Activated CD8-positive, alpha-beta T cell treated with anti-CD3 and anti-CD28 coated beads, Interleukin-2, amount 10 ng/mL, durations not matched to agents 7 days and 5 days (primary cell): ENCODE measurements at regions not wholly inside any gene's neighbourhood (a gene's known extent, or its start where the extent isn't known, plus 50 kb on each side); places are given as distances from the start of the nearest gene placed in this dataset.

ENCODE experiments used
- ATAC-seq: fragments of 150-1000 bp; cut with Tn5 transposase; one replicate; pipeline ENCODE4 v1.10.0; 2021; ENCODE audit warnings: moderate library complexity
- CTCF ChIA-PET: fragments of 350-600 bp; sonication (Branson Sonifier 250); formaldehyde crosslinking; loops from one replicate; lab custom pipeline; 2021; ENCODE audit warnings: antibody characterized with exemption; lab: Charles Lee
- POLR2A ChIA-PET: fragments of 350-600 bp; sonication (Branson Sonifier 250); formaldehyde crosslinking; loops from one replicate; lab custom pipeline; 2021; ENCODE audit warnings: antibody characterized with exemption; lab: Charles Lee
- DNase-seq: peaks from one replicate; pipeline ENCODE4 v3.0.0-alpha.2; 2020
- H3K27ac Mint-ChIP-seq: one replicate; pipeline ENCODE4 v1.8.0; 2021; ENCODE audit warnings: mild to moderate bottlenecking, mixed read lengths
- H3K27me3 Mint-ChIP-seq: one replicate; pipeline ENCODE4 v1.8.0; 2021; ENCODE audit warnings: low read depth, mixed read lengths
- H3K36me3 Mint-ChIP-seq: one replicate; pipeline ENCODE4 v1.8.0; 2021; ENCODE audit warnings: low read depth, mixed read lengths
- H3K4me1 Mint-ChIP-seq: one replicate; pipeline ENCODE4 v1.8.0; 2021; ENCODE audit warnings: low read depth, mixed read lengths
- H3K4me3 Mint-ChIP-seq: one replicate; pipeline ENCODE4 v1.8.0; 2021; ENCODE audit warnings: mild to moderate bottlenecking, mixed read lengths
- H3K9me3 Mint-ChIP-seq: one replicate; pipeline ENCODE4 v1.8.0; 2022; ENCODE audit warnings: mixed read lengths; ENCODE audit not compliant: insufficient read depth

GRCh38 chr5:27727254-27727653 is 688.9 kb upstream of the CDH9 start:
- peaks cover 14% of the 10 kb centered on the region for H3K9me3 Mint-ChIP-seq

GRCh38 chr5:27722337-27722736 is 684.0 kb upstream of the CDH9 start:
- ATAC-seq (no peak), DNase-seq (no peak)
- Mint-ChIP-seq H3K36me3 (no peaks in the 10 kb centered on the region), H3K27me3 (no peaks in the 10 kb centered on the region), H3K9me3 (peaks cover 20% of the 10 kb centered on the region), H3K27ac (no peak overlapping the region), H3K4me1 (no peaks in the 10 kb centered on the region), H3K4me3 (no peak overlapping the region)
- ChIA-PET CTCF (no interaction called here), POLR2A (no interaction called here)

More at GRCh38 chr5:27727254-27727653, 688.9 kb upstream of the CDH9 start:
- Mint-ChIP-seq H3K27me3 (no peaks in the 10 kb centered on the region), H3K36me3 (no peaks in the 10 kb centered on the region), H3K4me3 (no peak overlapping the region), H3K27ac (no peak overlapping the region), H3K4me1 (no peaks in the 10 kb centered on the region)
- CTCF ChIA-PET: no interaction called here
- no peak for DNase-seq
- POLR2A ChIA-PET: no interaction called here
- no peak for ATAC-seq

- peaks cover 18% of the 10 kb centered on the region for H3K9me3 Mint-ChIP-seq
- POLR2A ChIA-PET: no interaction called here
- DNase-seq (no peak), ATAC-seq (no peak)
- no peak overlapping the region for H3K4me3 Mint-ChIP-seq
- CTCF ChIA-PET: no interaction called here
- H3K36me3 Mint-ChIP-seq: no peaks in the 10 kb centered on the region
- H3K27ac Mint-ChIP-seq: no peak overlapping the region
- no peaks in the 10 kb centered on the region for H3K27me3 Mint-ChIP-seq
- no peaks in the 10 kb centered on the region for H3K4me1 Mint-ChIP-seq
Observed at GRCh38 chr5:27708534-27708933, 670.1 kb upstream of the CDH9 start.

GRCh38 chr5:27706832-27707231 is 668.4 kb upstream of the CDH9 start:
- Mint-ChIP-seq H3K9me3 (peaks cover 26% of the 10 kb centered on the region), H3K4me3 (no peak overlapping the region), H3K27ac (no peak overlapping the region), H3K36me3 (no peaks in the 10 kb centered on the region), H3K27me3 (no peaks in the 10 kb centered on the region), H3K4me1 (no peaks in the 10 kb centered on the region)
- CTCF ChIA-PET: no interaction called here
- ATAC-seq: no peak
- POLR2A ChIA-PET: no interaction called here
- no peak for DNase-seq

GRCh38 chr5:27705661-27706060 is 667.3 kb upstream of the CDH9 start:
- no peaks in the 10 kb centered on the region for H3K4me1 Mint-ChIP-seq
- peaks cover 33% of the 10 kb centered on the region for H3K9me3 Mint-ChIP-seq
- POLR2A ChIA-PET: no interaction called here
- no peak overlapping the region for H3K4me3 Mint-ChIP-seq
- H3K27me3 Mint-ChIP-seq: no peaks in the 10 kb centered on the region
- ATAC-seq: no peak
- CTCF ChIA-PET: no interaction called here
- no peak for DNase-seq
- H3K36me3 Mint-ChIP-seq: no peaks in the 10 kb centered on the region
- H3K27ac Mint-ChIP-seq: no peak overlapping the region

- Mint-ChIP-seq H3K4me3 (no peak overlapping the region), H3K36me3 (no peaks in the 10 kb centered on the region), H3K9me3 (peaks cover 46% of the 10 kb centered on the region), H3K27me3 (no peaks in the 10 kb centered on the region), H3K4me1 (no peaks in the 10 kb centered on the region), H3K27ac (no peak overlapping the region)
- CTCF ChIA-PET: no interaction called here
- POLR2A ChIA-PET: no interaction called here
- DNase-seq: no peak
- no peak for ATAC-seq
Observed at GRCh38 chr5:27701931-27702903, 663.8 kb upstream of the CDH9 start.

- ATAC-seq: no peak
- Mint-ChIP-seq H3K27ac (no peak overlapping the region), H3K27me3 (no peaks in the 10 kb centered on the region), H3K36me3 (no peaks in the 10 kb centered on the region), H3K4me1 (no peaks in the 10 kb centered on the region), H3K4me3 (no peak overlapping the region), H3K9me3 (peaks cover 46% of the 10 kb centered on the region)
- no peak for DNase-seq
- POLR2A ChIA-PET: no interaction called here
- CTCF ChIA-PET: no interaction called here
Observed at GRCh38 chr5:27700526-27700925, 662.1 kb upstream of the CDH9 start.

- no peak for DNase-seq
- Mint-ChIP-seq H3K4me3 (no peak overlapping the region), H3K36me3 (no peaks in the 10 kb centered on the region), H3K27me3 (no peaks in the 10 kb centered on the region), H3K27ac (no peak overlapping the region), H3K4me1 (no peaks in the 10 kb centered on the region), H3K9me3 (peaks cover 7% of the 10 kb centered on the region)
- ChIA-PET CTCF (no interaction called here), POLR2A (no interaction called here)
- no peak for ATAC-seq
Observed at GRCh38 chr5:27682600-27682999, 644.2 kb upstream of the CDH9 start.

GRCh38 chr5:27652505-27652904 is 614.1 kb upstream of the CDH9 start:
- H3K27ac Mint-ChIP-seq: no peak overlapping the region
- H3K36me3 Mint-ChIP-seq: no peaks in the 10 kb centered on the region
- no peaks in the 10 kb centered on the region for H3K4me1 Mint-ChIP-seq
- no peaks in the 10 kb centered on the region for H3K27me3 Mint-ChIP-seq
- POLR2A ChIA-PET: no interaction called here
- ATAC-seq (no peak), DNase-seq (no peak)
- CTCF ChIA-PET: no interaction called here
- peaks cover 28% of the 10 kb centered on the region for H3K9me3 Mint-ChIP-seq
- H3K4me3 Mint-ChIP-seq: no peak overlapping the region

GRCh38 chr5:27639005-27639612 is 600.7 kb upstream of the CDH9 start:
- H3K36me3 Mint-ChIP-seq: no peaks in the 10 kb centered on the region
- no peaks in the 10 kb centered on the region for H3K27me3 Mint-ChIP-seq

GRCh38 chr5:27619982-27620381 is 581.6 kb upstream of the CDH9 start:
- Mint-ChIP-seq H3K4me3 (no peak overlapping the region), H3K9me3 (peaks cover 13% of the 10 kb centered on the region), H3K4me1 (no peaks in the 10 kb centered on the region), H3K36me3 (no peaks in the 10 kb centered on the region), H3K27ac (no peak overlapping the region), H3K27me3 (no peaks in the 10 kb centered on the region)
- ATAC-seq (no peak), DNase-seq (no peak)
- POLR2A ChIA-PET: no interaction called here
- CTCF ChIA-PET: no interaction called here

More at GRCh38 chr5:27639005-27639612, 600.7 kb upstream of the CDH9 start:
- ATAC-seq (no peak), DNase-seq (no peak)
- ChIA-PET CTCF (no interaction called here), POLR2A (no interaction called here)
- Mint-ChIP-seq H3K4me3 (no peak overlapping the region), H3K4me1 (no peaks in the 10 kb centered on the region), H3K27ac (no peak overlapping the region), H3K9me3 (peaks cover 10% of the 10 kb centered on the region)

GRCh38 chr5:27612161-27612560 is 573.8 kb upstream of the CDH9 start:
- H3K27ac Mint-ChIP-seq: no peak overlapping the region
- ATAC-seq: no peak
- peaks cover 9% of the 10 kb centered on the region for H3K9me3 Mint-ChIP-seq
- CTCF ChIA-PET: no interaction called here
- no peak for DNase-seq
- H3K4me3 Mint-ChIP-seq: no peak overlapping the region
- H3K36me3 Mint-ChIP-seq: no peaks in the 10 kb centered on the region
- H3K4me1 Mint-ChIP-seq: no peaks in the 10 kb centered on the region
- H3K27me3 Mint-ChIP-seq: no peaks in the 10 kb centered on the region
- POLR2A ChIA-PET: no interaction called here
